ENCODE measurements at regions not wholly inside any gene's neighbourhood (a gene's known extent, or its start where the extent isn't known, plus 50 kb on each side); places are given as distances from the start of the nearest gene placed in this dataset.
"Not testable (repeated sequence)": the region's sequence is repeated elsewhere in the genome, so short reads cannot be mapped to it uniquely, and the experiment has no call there.

- ATAC-seq (ENCODE audit: poor library complexity) (no peak), DNase-seq (no peak)
- Histone ChIP-seq H3K4me1 (ENCODE audit: insufficient read depth, low read length) (no peaks in the 10 kb centered on the region), H3K9me3 (ENCODE audit: control insufficient read depth in 1 of 2, insufficient read depth in 1 of 2, low read length in 2 of 2) (peaks cover 4 to 7% of the 10 kb centered on the region in 2 experiments), H3K4me3 (ENCODE audit: low read length) (no peak overlapping the region), H3K36me3 (ENCODE audit: insufficient read depth, low read length) (peaks cover 72% of the 10 kb centered on the region), H3K27me3 (ENCODE audit: control insufficient read depth in 1 of 2, insufficient read depth in 2 of 2, low read length in 2 of 2) (no peaks in the 10 kb centered on the region), H3K27ac (ENCODE audit: low read depth in 1 of 2, low read length in 2 of 2) (no peak overlapping the region)
- Mint-ChIP-seq H3K27me3 (no peaks in the 10 kb centered on the region), H3K36me3 (ENCODE audit: low read depth) (peaks cover 90% of the 10 kb centered on the region), H3K9me3 (no peaks in the 10 kb centered on the region), H3K4me3 (no peak overlapping the region), H3K4me1 (ENCODE audit: low read depth) (no peaks in the 10 kb centered on the region), H3K27ac (no peak overlapping the region)
- CTCF ChIA-PET, result no interaction called here
- POLR2A ChIA-PET, result no interaction called here
- intact Hi-C loops (cut with DNase I, micrococcal nuclease), result no loop called here
- TF ChIP-seq CTCF (IDR thresholded peaks at IDR 0.05), result no peak
These were observed 153.0 kb downstream of the UTRN start for GRCh38 chr6:144438103-144438502.

- H3K4me3 ChIP-seq (ENCODE audit: low read length), result no peak overlapping the region
- H3K27me3 ChIP-seq (ENCODE audit: control insufficient read depth in 1 of 2, insufficient read depth in 2 of 2, low read length in 2 of 2), result no peaks in the 10 kb centered on the region
- H3K27me3 Mint-ChIP-seq, result no peaks in the 10 kb centered on the region
- ChIA-PET CTCF (no interaction called here), POLR2A (no interaction called here)
- DNase-seq (no peak), ATAC-seq (ENCODE audit: poor library complexity) (no peak)
- H3K27ac ChIP-seq (ENCODE audit: low read depth in 1 of 2, low read length in 2 of 2), result no peak overlapping the region
- H3K4me3 Mint-ChIP-seq, result no peak overlapping the region
- no peaks in the 10 kb centered on the region for H3K4me1 ChIP-seq (ENCODE audit: insufficient read depth, low read length)
- no peaks in the 10 kb centered on the region for H3K4me1 Mint-ChIP-seq (ENCODE audit: low read depth)
- no peaks in the 10 kb centered on the region for H3K9me3 Mint-ChIP-seq
- H3K36me3 ChIP-seq (ENCODE audit: insufficient read depth, low read length), result peaks cover 73% of the 10 kb centered on the region
- peaks cover 93% of the 10 kb centered on the region for H3K36me3 Mint-ChIP-seq (ENCODE audit: low read depth)
- intact Hi-C loops (cut with DNase I, micrococcal nuclease), result no loop called here
- no peak overlapping the region for H3K27ac Mint-ChIP-seq
- peaks cover 4 to 7% of the 10 kb centered on the region in 2 experiments for H3K9me3 ChIP-seq (ENCODE audit: control insufficient read depth in 1 of 2, insufficient read depth in 1 of 2, low read length in 2 of 2)
- no peak for TF ChIP-seq CTCF (IDR thresholded peaks at IDR 0.05)
These were observed 153.9 kb downstream of the UTRN start for GRCh38 chr6:144439016-144439415.

- CTCF ChIA-PET; ATAC-seq (ENCODE audit: poor library complexity); H3K27ac Mint-ChIP-seq; H3K4me1 Mint-ChIP-seq (ENCODE audit: low read depth); DNase-seq; H3K27ac ChIP-seq (ENCODE audit: low read depth in 1 of 2, low read length in 2 of 2); H3K4me1 ChIP-seq (ENCODE audit: insufficient read depth, low read length); H3K27me3 ChIP-seq (ENCODE audit: control insufficient read depth in 1 of 2, insufficient read depth in 2 of 2, low read length in 2 of 2); intact Hi-C loops (cut with DNase I, micrococcal nuclease); H3K9me3 ChIP-seq (ENCODE audit: control insufficient read depth in 1 of 2, insufficient read depth in 1 of 2, low read length in 2 of 2); H3K4me3 Mint-ChIP-seq; H3K9me3 Mint-ChIP-seq; H3K27me3 Mint-ChIP-seq; H3K4me3 ChIP-seq (ENCODE audit: low read length): not testable (repeated sequence)
- peaks cover 88% of the 10 kb centered on the region for H3K36me3 Mint-ChIP-seq (ENCODE audit: low read depth)
- peaks cover 86% of the 10 kb centered on the region for H3K36me3 ChIP-seq (ENCODE audit: insufficient read depth, low read length)
- POLR2A ChIA-PET, result interaction anchor here (1.2 kb wide), 1 partner anchor 13 kb away, joined by 3 read pairs; no protein-coding TSS in a partner anchor
These were observed 156.7 kb downstream of the UTRN start for GRCh38 chr6:144441801-144442200.

GRCh38 chr6:144443157-144443556, 158.0 kb downstream of the UTRN start:
- CTCF ChIA-PET, result no interaction called here
- no peak overlapping the region for H3K4me3 Mint-ChIP-seq
- DNase-seq, result no peak
- POLR2A ChIA-PET, result no interaction called here
- no peaks in the 10 kb centered on the region for H3K27me3 Mint-ChIP-seq
- no peaks in the 10 kb centered on the region for H3K27me3 ChIP-seq (ENCODE audit: control insufficient read depth in 1 of 2, insufficient read depth in 2 of 2, low read length in 2 of 2)
- no peak overlapping the region for H3K27ac ChIP-seq (ENCODE audit: low read depth in 1 of 2, low read length in 2 of 2)
- H3K4me3 ChIP-seq (ENCODE audit: low read length), result no peak overlapping the region
- TF ChIP-seq CTCF (IDR thresholded peaks at IDR 0.05), result no peak
- intact Hi-C loops (cut with DNase I, micrococcal nuclease), result no loop called here
- H3K4me1 ChIP-seq (ENCODE audit: insufficient read depth, low read length), result no peaks in the 10 kb centered on the region
- H3K9me3 ChIP-seq (ENCODE audit: control insufficient read depth in 1 of 2, insufficient read depth in 1 of 2, low read length in 2 of 2), result peaks cover 4 to 7% of the 10 kb centered on the region in 2 experiments
- H3K27ac Mint-ChIP-seq, result no peak overlapping the region
- peaks cover 86% of the 10 kb centered on the region for H3K36me3 Mint-ChIP-seq (ENCODE audit: low read depth)
- ATAC-seq (ENCODE audit: poor library complexity), result no peak
- no peaks in the 10 kb centered on the region for H3K9me3 Mint-ChIP-seq
- H3K36me3 ChIP-seq (ENCODE audit: insufficient read depth, low read length), result peaks cover 84% of the 10 kb centered on the region
- H3K4me1 Mint-ChIP-seq (ENCODE audit: low read depth), result no peaks in the 10 kb centered on the region

Data from CD4-positive, alpha-beta T cell (primary cell).